ENCODE measurements at regions not wholly inside any gene's neighbourhood (a gene's known extent, or its start where the extent isn't known, plus 50 kb on each side); places are given as distances from the start of the nearest gene placed in this dataset.

GRCh38 chr6:14968056-14968637, 277.7 kb upstream of the JARID2 start:
- DNase-seq (ENCODE audit: low read depth, low spot score) = no peak
- RAD21 ChIA-PET (ENCODE audit: low non-redundant PET in 1 of 2, low total read pairs in 2 of 2, uncharacterized antibody in 2 of 2, unreplicated experiment in 2 of 2) = no interaction called here
- CTCF ChIA-PET = no interaction called here

GRCh38 chr6:14969126-14969525, 276.7 kb upstream of the JARID2 start:
- no peaks in the 10 kb centered on the region for H4K20me1 ChIP-seq (ENCODE audit: insufficient read depth)
- H3K27ac ChIP-seq (ENCODE audit: low read depth, low read length) = no peak overlapping the region
- H3K4me1 ChIP-seq (ENCODE audit: control insufficient read depth in 1 of 2, insufficient read depth in 2 of 2, low read length in 2 of 2) = peaks cover 0 to 5% of the 10 kb centered on the region in 2 experiments; a peak in 1 of 4 replicates
- no peak for ATAC-seq
- H3K9ac ChIP-seq (ENCODE audit: low read length) = no peak overlapping the region
- intact Hi-C loops (cut with micrococcal nuclease) = no loop called here
- CTCF ChIA-PET = no interaction called here
- DNase-seq (ENCODE audit: low read depth, low spot score) = no peak
- H3K4me2 ChIP-seq (ENCODE audit: low read length) = no peak overlapping the region
- no peak for TF ChIP-seq SP1 (IDR thresholded peaks at IDR 0.05; ENCODE audit: low read depth)
- no peak for TF ChIP-seq ZFX (IDR thresholded peaks at IDR 0.05)
- no peak for TF ChIP-seq EGR1 (IDR thresholded peaks at IDR 0.05; ENCODE audit: low read depth)
- TF ChIP-seq, protein P1, sequence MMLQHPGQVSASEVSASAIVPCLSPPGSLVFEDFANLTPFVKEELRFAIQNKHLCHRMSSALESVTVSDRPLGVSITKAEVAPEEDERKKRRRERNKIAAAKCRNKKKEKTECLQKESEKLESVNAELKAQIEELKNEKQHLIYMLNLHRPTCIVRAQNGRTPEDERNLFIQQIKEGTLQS (IDR thresholded peaks at IDR 0.05) = no peak
- TF ChIP-seq ELF1 (IDR thresholded peaks at IDR 0.05; ENCODE audit: borderline replicate concordance, low read depth) = no peak
- no peak for TF ChIP-seq CBX3 (IDR thresholded peaks at IDR 0.05; ENCODE audit: low read depth)
- TF ChIP-seq POLR2A (IDR thresholded peaks at IDR 0.05; ENCODE audit: borderline replicate concordance, extremely low read depth, insufficient read depth, insufficient read length) = no peak
- no peak for TF ChIP-seq JUND (IDR thresholded peaks at IDR 0.05)
- TF ChIP-seq SRF (IDR thresholded peaks at IDR 0.05; ENCODE audit: low read depth) = no peak
- TF ChIP-seq FOSL1 (IDR thresholded peaks at IDR 0.05; ENCODE audit: low read depth) = no peak
- TF ChIP-seq, protein P2, sequence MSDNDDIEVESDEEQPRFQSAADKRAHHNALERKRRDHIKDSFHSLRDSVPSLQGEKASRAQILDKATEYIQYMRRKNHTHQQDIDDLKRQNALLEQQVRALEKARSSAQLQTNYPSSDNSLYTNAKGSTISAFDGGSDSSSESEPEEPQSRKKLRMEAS (IDR thresholded peaks at IDR 0.05) = no peak
- no peak for TF ChIP-seq CEBPB (IDR thresholded peaks at IDR 0.05; ENCODE audit: low read depth)
- TF ChIP-seq RAD21 (IDR thresholded peaks at IDR 0.05; ENCODE audit: low read depth) = no peak
- no peak for TF ChIP-seq POLR2AphosphoS5 (IDR thresholded peaks at IDR 0.05; ENCODE audit: low read depth, low read length)
- no peaks in the 10 kb centered on the region for H3K27me3 ChIP-seq (ENCODE audit: insufficient read depth, low read length)
- H3K9me3 ChIP-seq (ENCODE audit: control insufficient read depth in 1 of 2, insufficient read depth in 1 of 2, low read depth in 1 of 2, low read length in 2 of 2) = 0 out of 4 replicates have a peak, but pooled peaks cover 0 to 3% of the 10 kb centered on the region in 2 experiments
- RAD21 ChIA-PET (ENCODE audit: low non-redundant PET in 1 of 2, low total read pairs in 2 of 2, uncharacterized antibody in 2 of 2, unreplicated experiment in 2 of 2) = no interaction called here
- no peak overlapping the region for H2AFZ ChIP-seq (ENCODE audit: low read depth, low read length, poor library complexity, severe bottlenecking)
- BruUV-seq (replicated peaks) = no TSS peak
- no peaks in the 10 kb centered on the region for H3K9me2 ChIP-seq (ENCODE audit: insufficient read depth)
- H3K79me2 ChIP-seq (ENCODE audit: insufficient read depth, low read length) = no peaks in the 10 kb centered on the region
- no peak overlapping the region for H3K4me3 ChIP-seq (replicated peaks in 1 of 2; ENCODE audit: low read depth in 1 of 2, low read length in 2 of 2)
- no peaks in the 10 kb centered on the region for H3K36me3 ChIP-seq (ENCODE audit: control insufficient read depth in 1 of 2, insufficient read depth in 2 of 2, low read length in 2 of 2)
- POLR2A ChIA-PET = no interaction called here

More at GRCh38 chr6:14968056-14968637, 277.7 kb upstream of the JARID2 start:
- peaks cover 0 to 5% of the 10 kb centered on the region in 2 experiments; a peak in 1 of 4 replicates for H3K4me1 ChIP-seq (ENCODE audit: control insufficient read depth in 1 of 2, insufficient read depth in 2 of 2, low read length in 2 of 2)
- H3K36me3 ChIP-seq (ENCODE audit: control insufficient read depth in 1 of 2, insufficient read depth in 2 of 2, low read length in 2 of 2) = no peaks in the 10 kb centered on the region
- TF ChIP-seq ELF1 (IDR thresholded peaks at IDR 0.05; ENCODE audit: borderline replicate concordance, low read depth) = no peak
- no peak for TF ChIP-seq CBX3 (IDR thresholded peaks at IDR 0.05; ENCODE audit: low read depth)
- no peak for TF ChIP-seq RAD21 (IDR thresholded peaks at IDR 0.05; ENCODE audit: low read depth)
- TF ChIP-seq, protein P3, sequence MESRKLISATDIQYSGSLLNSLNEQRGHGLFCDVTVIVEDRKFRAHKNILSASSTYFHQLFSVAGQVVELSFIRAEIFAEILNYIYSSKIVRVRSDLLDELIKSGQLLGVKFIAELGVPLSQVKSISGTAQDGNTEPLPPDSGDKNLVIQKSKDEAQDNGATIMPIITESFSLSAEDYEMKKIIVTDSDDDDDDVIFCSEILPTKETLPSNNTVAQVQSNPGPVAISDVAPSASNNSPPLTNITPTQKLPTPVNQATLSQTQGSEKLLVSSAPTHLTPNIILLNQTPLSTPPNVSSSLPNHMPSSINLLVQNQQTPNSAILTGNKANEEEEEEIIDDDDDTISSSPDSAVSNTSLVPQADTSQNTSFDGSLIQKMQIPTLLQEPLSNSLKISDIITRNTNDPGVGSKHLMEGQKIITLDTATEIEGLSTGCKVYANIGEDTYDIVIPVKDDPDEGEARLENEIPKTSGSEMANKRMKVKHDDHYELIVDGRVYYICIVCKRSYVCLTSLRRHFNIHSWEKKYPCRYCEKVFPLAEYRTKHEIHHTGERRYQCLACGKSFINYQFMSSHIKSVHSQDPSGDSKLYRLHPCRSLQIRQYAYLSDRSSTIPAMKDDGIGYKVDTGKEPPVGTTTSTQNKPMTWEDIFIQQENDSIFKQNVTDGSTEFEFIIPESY (IDR thresholded peaks at IDR 0.05; ENCODE audit: extremely low read depth, insufficient replicate concordance, low read length) = no peak
- no peak for TF ChIP-seq CEBPB (IDR thresholded peaks at IDR 0.05; ENCODE audit: low read depth)
- H3K4me2 ChIP-seq (ENCODE audit: low read length) = no peak overlapping the region
- no peak overlapping the region for H3K4me3 ChIP-seq (replicated peaks in 1 of 2; ENCODE audit: low read depth in 1 of 2, low read length in 2 of 2)
- no TSS peak for BruUV-seq (replicated peaks)
- no peaks in the 10 kb centered on the region for H4K20me1 ChIP-seq (ENCODE audit: insufficient read depth)
- H2AFZ ChIP-seq (ENCODE audit: low read depth, low read length, poor library complexity, severe bottlenecking) = no peak overlapping the region
- H3K9ac ChIP-seq (ENCODE audit: low read length) = no peak overlapping the region
- H3K9me3 ChIP-seq (ENCODE audit: control insufficient read depth in 1 of 2, insufficient read depth in 1 of 2, low read depth in 1 of 2, low read length in 2 of 2) = 0 out of 4 replicates have a peak, but pooled peaks cover 0 to 3% of the 10 kb centered on the region in 2 experiments
- ATAC-seq = no peak
- no peak overlapping the region for H3K27ac ChIP-seq (ENCODE audit: low read depth, low read length)
- POLR2A ChIA-PET = no interaction called here
- intact Hi-C loops (cut with micrococcal nuclease) = no loop called here
- H3K9me2 ChIP-seq (ENCODE audit: insufficient read depth) = no peaks in the 10 kb centered on the region
- H3K27me3 ChIP-seq (ENCODE audit: insufficient read depth, low read length) = no peaks in the 10 kb centered on the region
- H3K79me2 ChIP-seq (ENCODE audit: insufficient read depth, low read length) = no peaks in the 10 kb centered on the region

All from HCT116 (cell line).